ENCODE measurements at regions not wholly inside any gene's neighbourhood (a gene's known extent, or its start where the extent isn't known, plus 50 kb on each side); places are given as distances from the start of the nearest gene placed in this dataset.
"Not testable (repeated sequence)": the region's sequence is repeated elsewhere in the genome, so short reads cannot be mapped to it uniquely, and the experiment has no call there.

DNA sequence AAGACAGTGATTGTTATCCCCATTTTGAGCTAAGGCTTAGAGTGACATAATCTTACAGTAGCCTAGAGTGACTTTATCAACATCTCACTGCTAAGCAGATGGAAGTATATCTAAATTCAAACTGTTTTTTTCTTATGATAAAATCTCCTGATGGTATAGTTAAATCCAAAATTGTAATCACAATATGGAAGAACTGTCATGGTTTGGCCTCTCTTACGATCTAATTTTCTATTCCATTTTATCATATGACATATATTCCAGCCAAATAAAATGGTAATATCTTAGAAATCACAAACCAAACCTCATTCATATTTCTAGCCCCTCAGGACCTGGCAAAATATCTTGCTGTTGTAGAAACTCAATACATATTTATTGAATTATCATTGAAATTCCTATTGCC is 864.7 kb downstream of the SLC6A15 start:
- DNase-seq (ENCODE audit: low read depth in 2 of 2): no peak

DNA sequence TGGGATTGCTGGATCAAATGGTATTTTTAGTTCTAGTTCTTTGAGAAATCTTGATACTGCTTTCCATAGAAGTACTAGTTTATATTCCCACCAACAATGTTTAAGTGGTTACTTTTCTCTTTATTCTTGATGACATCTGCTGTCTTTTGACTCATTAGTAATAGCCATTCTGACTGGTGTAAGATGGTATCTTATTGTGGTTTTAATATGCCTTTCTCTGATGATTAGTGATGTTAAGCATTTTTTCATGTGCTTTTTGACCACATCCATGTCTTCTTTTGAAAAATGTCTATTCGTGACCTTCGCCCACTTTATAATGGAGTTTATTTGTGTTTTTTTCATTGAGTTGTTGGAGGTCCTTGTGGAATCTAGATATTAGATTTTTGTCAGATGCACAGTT is 865.7 kb downstream of the SLC6A15 start:
- no peak for DNase-seq (ENCODE audit: low read depth in 2 of 2)

DNA sequence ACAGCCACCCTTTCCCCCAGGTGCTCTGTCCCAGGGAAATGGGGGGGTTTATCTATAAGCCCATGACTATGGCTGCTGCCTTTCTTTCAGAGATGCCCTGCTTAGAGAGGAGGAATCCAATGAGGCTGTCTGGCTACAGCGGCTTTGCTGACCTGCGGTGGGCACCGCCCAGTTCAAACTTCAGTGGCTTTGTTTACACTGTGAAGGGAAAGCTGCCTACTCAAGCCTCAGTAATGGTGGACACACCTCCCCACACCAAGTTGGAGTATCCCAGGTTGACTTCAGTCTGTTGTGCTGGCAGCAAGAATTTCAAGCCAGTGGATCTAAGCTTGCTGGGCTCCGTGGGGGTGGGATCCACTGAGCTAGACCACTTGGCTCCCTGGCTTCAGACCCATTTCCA is 869.2 kb downstream of the SLC6A15 start:
- no peak for DNase-seq (ENCODE audit: low read depth in 2 of 2)

DNA sequence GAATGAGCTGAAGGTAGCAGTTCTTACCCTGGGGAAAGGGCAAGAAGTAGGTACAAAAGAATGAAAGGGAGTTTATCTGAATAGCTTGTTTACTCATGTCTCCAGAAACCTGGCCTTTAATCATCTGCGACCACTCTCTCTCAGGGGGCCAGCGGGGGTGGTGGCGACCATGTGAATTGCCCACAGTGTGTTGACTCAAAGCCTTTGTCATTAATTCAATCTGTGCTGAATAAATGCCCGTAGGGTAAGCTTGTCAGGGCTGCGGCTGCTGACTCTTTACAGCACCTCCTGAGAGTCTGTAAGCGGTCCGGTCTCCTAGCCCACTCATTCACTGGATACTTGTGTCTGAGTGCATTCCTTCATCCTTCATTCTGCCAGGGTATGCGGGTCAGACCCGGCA is 874.4 kb downstream of the SLC6A15 start:
- no peak for DNase-seq (ENCODE audit: low read depth in 2 of 2)

DNA sequence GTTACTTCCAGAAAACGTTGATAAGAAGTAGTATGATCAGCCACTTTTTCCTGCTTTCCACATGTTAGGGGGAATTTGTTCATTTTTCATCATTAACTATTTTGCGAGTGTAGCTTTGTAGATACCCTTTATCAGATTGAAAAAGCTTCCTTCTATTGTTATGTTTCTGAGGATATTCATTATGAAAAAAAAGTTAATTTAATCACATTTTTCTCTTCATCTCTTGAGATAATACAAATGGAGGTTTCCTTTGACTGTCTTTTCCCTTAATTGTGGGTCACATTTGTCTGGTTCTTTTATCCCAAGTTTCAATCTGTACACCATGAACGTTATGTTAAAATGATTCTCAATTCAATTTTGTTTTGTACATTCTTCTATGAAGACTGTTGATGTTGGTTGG is 875.7 kb downstream of the SLC6A15 start:
- no peak for DNase-seq (ENCODE audit: low read depth in 2 of 2)

DNA sequence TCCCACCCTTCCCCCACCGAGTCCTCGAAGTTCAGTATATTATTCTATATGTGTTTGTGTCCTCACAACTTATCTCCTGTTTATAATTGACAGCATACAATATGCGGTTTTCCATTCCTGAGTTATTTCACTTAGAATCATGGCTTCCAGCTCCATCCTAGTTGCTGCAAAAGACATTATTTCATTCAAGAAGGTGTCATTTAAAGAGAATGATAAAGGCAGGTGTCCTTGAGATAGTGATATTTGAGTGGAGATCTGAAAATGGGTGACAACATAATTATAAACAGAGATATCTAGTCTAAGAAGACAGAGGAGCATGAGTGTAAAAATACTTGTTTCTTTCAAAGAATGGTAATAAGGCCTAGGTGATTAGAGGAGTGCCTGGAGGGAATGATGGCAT is 876.8 kb downstream of the SLC6A15 start:
- no peak for DNase-seq (ENCODE audit: low read depth in 2 of 2)

DNA sequence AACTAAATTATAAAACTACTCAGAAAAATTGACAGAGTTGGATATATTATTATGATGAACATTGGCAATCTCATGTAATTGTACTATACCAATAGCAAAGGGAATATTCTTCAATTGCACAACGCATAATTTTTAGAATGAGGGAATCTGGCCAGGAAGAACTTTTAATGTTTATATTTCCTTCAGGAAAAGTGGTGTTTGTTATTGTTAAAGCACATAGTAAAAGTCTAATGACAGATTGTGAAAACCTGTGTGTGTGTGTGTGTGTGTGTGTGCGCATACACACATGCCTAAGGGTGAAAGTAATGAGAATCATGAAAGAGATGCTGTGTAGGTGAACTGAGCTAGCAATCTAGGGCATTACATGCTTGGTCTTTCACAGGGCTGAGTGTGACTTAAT is 877.7 kb downstream of the SLC6A15 start:
- DNase-seq (ENCODE audit: low read depth in 2 of 2): no peak

DNA sequence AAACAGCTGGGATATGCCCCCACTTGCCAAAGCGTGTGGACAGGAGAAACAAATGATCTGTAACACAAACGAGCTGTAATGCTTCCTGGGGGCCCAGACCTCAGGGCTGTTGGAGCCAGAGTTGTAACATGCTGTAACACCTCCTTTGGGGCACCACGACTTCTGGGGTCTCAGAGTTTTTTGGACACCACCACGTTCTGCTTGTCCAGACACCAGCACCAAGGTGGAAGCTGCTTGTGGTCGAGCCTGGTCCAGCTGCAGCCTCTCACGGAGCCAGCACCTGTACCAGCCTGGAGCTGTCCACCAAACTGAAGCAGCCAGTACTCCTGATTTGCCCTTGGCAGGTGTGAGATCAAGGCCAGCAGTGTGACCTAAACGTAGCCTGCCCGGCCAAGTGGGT is 879.4 kb downstream of the SLC6A15 start:
- no peak for DNase-seq (ENCODE audit: low read depth in 2 of 2)

DNA sequence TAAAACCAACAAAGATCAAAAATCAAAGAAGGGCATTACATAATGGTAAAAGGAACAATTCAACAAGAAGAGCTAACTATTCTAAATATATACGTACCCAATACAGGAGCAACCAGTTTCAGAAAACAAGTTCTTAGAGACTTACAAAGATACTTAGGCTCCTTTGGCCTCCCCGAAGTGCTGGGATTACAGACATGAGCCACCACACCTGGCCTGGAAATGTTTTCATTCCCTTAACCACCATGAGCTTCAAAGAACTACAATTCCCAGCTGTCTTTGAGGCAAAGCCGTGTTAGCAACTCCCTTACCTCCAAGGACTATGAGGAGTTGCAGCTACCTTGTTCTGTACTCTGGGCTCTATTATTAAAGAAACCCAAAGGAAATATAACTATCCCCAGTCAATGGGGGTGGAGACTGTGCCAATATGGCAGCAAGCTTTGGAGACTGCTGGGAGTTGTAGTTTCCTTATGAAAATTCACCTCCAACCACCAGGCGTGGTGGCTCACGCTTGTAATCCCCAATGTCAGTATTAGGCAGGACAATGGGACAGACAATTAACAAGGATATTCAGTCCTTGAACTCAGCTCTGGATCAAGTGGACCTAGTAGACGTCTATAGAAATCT is 893.9 kb downstream of the SLC6A15 start:
- DNase-seq (ENCODE audit: low read depth in 2 of 2): not testable (repeated sequence)

DNA sequence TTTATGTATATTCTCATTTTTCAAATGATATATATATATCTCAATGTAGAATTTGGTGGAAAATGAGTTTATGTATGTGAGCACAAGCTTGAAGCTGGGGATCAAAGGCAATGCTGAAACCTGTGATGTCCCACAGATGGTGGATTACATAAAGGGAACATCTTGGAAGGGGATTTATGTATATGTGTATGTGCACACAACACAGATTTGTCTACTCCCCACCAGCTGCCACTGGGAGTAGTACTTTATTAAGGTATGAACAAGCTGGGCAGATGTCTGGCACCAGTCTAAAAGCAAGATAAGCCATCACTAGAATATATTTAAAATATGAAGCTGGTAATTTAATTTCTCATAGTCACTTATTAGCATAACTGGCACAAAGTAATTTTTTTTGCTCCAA is 895.6 kb downstream of the SLC6A15 start:
- DNase-seq (ENCODE audit: low read depth in 2 of 2): no peak

DNA sequence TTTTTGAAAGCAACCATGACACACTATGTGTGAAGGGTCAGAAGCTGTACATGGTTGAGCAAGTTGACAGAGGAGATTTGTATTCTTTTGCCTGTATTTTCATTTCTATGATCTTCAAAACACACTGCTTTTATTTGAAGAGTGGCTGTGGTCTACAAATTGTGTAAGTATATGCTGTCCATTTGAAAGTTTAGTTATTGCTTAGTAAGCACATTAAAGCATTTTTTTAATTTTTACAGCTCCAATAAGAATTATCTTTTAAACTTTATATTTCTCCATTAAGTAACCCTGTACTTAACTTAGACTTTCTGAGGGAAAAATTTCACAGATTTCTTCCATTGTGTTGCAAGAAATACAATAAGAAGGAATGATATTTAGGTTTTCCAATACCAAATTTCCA is 915.2 kb downstream of the SLC6A15 start:
- no peak for DNase-seq (ENCODE audit: low read depth in 2 of 2)

DNA sequence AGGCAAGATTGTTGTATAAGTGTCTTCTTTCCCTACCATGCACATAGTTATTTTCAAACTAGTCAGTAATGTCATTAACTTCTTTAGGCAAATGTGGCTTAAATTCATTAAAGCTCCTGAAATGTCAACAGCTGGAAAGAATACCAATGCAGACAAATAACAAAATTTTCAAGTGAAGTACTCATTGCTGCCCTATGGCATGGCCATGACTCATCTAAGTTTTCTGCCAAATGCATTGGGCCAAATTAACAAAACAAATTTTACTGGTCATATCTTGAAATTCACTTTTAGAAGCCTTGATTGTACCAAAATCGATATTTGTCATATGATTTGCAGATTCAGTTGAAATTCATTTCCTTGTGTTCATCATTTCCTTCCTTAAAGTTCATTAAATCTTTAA is 915.9 kb downstream of the SLC6A15 start:
- no peak for DNase-seq (ENCODE audit: low read depth in 2 of 2)

DNA sequence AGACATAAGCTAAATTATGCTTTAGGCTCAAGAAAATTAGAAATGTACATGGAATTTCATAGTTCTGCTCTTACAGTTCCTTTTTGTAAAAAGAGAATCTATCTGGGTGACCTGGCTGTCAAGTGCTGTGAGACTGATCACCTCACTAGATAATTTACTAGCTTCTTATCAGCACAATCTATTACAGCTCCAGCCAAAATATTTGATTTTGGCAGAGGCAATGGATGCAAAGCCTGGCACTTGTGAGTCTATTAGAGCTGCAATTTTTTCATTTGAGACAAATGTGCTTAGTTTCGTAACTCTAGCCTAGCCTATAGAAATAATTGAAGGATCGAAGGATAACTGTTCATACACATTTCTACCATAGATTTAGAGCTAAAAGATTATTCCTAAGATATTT is 927.5 kb downstream of the SLC6A15 start:
- DNase-seq (ENCODE audit: low read depth in 2 of 2): no peak

DNA sequence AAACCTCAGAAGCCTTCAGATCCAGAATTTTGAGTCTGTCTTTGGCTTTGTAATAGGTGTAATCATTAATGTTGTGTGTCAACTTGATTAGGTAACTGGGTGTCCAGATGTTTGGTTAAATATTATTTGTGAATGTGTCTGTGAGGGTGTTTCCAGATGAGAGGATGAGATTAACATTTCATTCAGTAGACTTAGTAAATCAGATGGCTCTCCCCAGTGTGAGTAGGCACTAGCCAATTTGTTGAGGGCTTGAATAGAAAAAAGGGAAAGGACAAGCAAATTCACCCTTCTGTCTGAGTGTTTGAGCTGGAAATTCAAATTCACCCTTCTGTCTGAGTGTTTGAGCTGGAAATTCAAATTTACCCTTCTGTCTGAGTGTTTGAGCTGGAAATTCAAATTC is 932.2 kb downstream of the SLC6A15 start:
- no peak for DNase-seq (ENCODE audit: low read depth in 2 of 2)

DNA sequence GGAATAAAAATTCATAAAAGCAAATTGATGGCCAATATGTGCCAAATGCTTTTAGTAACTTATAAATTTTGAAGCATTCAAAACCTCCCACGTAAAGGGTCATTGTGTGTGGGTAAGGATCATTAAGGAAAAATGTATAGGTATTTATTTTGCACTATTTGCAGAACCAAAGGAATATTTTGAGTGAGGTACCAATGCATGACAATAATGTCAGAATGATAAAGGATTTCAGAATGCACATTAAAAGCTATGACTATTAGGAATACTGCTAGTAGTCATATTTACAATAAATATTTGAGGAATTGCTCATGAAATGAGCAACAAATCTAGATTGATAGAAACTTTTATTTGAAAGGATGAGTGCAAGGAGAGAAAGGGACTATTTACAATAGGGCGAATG is 932.8 kb downstream of the SLC6A15 start:
- DNase-seq (ENCODE audit: low read depth in 2 of 2): no peak

DNA sequence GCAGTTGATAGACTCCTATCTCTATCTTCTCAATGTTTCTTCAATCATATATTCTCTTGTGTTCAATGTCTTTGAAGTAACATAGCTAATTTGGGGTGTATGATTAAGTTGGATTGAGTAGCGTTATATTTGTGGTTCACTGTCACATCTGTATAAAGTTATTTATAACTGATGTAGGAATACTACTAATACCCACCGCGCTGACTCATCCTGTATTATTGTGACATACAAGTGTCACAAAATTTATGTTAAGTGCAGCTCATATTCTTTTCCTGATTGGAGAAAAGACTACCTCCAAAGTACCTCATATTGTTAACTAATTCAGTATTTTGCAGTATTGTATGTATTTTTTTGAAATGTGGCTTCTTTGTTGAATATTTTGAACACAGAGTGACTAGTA is 940.8 kb downstream of the SLC6A15 start:
- DNase-seq (ENCODE audit: low read depth in 2 of 2): no peak

DNA sequence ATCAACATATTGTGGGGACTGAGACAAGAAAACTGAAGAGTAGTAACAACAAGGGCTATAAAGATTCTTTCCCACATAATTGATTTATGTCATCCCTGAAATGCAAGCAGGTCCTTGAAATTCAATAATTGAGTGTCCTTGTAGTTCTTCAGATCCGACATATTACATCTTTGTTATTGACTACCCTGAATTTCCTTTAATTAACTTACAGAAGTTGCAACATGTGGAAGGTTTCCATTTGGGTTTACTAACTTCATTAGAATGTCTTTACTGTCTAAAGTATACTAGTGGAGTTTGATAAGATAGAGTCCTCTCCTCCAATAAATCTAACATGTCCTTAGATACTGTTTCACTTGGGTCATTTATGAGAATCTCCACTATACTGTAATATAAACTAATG is 951.8 kb downstream of the SLC6A15 start:
- no peak for DNase-seq (ENCODE audit: low read depth in 2 of 2)

DNA sequence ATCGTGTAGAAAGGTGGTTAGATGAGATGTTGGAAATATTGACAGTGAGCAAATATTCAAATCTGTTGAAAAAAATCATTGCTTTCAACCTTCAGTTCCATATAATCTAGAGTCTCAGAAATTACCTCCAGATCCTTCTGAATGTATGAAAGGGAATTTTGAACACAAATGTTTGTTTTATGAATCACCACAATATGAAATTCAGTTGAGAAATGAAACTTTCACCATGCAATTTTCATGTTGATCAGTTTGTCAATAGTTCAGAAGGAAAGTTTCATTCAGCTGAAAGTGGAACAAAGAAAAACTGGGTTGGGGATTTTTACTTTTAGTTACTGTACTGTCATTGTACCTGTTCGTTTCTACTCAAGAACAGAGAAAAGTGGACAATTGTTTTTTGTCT is 953.6 kb downstream of the SLC6A15 start:
- DNase-seq (ENCODE audit: low read depth in 2 of 2): no peak

DNA sequence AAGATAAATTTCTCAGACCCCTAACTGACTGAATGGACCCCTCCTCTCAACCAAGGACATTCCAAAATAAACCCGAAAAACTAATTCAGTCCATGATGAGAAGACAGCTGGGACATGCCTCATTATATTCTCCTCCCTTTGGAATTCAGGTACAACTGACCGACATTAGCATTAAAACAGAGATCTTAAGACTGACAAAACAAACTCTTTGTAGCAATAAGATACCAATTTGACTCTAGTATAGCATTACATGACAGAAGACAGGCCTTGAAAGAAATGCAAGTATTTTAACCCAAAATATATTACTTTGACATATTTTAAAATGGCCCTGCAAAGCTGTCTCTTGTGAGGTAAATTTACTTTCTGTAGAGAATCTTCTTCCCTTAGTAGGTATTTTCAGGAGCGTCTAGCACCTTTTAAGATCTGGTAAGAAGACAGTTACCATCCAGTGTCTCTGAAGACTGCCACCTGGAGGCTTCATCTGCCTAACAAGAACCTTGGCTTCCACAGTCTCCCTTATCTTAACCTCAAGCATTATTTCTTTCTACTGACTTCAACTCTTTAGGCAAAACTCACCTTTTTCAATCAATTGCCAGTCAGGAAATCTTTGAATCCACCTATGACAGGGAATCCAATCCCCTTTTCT is 957.5 kb downstream of the SLC6A15 start:
- DNase-seq (ENCODE audit: low read depth in 2 of 2): no peak

DNA sequence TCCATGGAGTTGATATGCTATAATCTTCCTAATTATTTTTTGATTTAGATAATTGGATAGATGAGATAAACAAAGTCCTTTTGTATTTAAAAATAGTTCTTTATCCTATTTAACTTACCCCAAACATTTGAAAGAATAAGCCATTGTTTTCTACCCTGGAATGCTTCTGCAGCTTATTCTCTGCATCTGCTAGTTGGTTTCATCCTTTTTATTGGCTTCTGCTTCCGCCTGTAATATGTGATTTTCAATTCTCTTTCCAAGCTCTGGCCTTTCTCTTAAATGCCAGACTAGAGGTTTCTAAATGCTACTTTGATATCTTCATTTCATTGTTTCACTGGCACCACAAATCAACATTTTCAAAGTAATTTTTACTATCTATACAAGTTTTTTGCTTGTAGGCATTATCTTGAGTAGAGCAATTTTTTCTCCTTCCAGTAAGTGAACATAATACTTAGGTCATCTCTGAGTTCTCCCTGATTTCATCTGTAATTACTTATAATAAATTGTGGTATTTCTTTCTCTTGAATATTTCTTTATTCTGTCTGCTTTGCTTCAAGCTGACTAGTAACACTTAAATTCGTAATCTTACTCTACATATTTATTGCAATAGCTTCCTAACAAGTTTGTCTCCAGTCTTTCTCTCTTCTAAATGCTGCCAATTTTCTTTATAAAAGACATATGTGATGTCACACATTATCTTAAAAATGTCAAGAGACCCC is 958.4 kb downstream of the SLC6A15 start:
- DNase-seq (ENCODE audit: low read depth in 2 of 2): no peak

DNA sequence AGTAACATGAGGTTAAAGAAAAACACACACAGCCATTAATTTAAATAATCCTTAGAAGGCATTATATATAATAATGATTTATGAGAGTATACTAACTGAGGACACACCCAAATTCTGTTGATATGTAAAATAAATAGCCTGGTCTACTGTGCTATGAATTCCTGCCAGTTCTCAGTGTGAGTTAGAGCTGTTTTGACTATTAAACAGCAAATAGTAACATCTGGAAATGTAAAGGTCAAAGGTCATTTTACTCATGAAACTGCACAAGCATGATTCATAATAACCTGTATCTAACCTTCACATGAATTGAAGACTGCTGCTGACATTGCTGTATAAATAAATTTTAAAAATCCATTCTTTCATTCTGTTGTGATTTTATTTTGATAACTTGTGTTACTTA is 966.7 kb downstream of the SLC6A15 start:
- DNase-seq (ENCODE audit: low read depth in 2 of 2): no peak

DNA sequence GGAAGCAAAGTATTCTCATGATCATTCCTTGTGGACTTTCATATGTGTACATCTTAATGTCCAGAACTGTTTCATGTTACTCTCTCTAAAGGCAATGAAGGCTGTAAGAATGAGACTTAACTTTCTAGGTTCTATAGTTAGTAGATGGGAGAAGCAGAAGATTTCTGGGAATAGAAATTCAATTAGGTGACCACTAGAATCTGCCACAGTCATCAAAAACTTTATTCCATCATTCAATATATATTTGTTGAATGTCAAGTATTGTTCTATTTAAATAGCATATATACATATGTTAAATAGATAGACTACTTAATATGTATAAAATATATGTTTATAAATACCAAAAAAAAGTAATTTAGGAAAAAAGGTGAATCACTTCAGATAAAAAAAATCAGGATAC is 972.9 kb downstream of the SLC6A15 start:
- DNase-seq (ENCODE audit: low read depth in 2 of 2): no peak

DNA sequence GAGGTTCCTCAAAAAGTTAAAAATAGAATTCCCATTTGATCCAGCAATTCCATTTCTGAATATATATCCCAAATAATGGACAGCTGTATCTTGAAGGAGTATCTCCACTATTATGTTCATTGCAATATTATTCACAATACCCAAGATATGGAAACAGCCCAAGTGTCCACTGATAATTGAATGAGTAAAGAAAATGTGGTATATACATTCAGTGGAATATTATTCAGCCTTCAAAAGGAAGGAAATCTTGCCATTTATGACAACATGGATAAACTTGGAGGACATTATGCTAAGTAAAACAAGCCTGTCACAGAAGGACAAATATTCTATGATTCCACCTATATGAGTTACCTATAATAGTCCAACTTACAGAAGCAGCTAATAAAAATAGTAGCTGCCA is 979.0 kb downstream of the SLC6A15 start:
- no peak for DNase-seq (ENCODE audit: low read depth in 2 of 2)
